Activated CD4-positive, alpha-beta memory T cell treated with anti-CD3 and anti-CD28 coated beads, Interleukin-2, amount 10 ng/mL, durations not matched to agents 7 days and 5 days (primary cell): ENCODE measurements at regions not wholly inside any gene's neighbourhood (a gene's known extent, or its start where the extent isn't known, plus 50 kb on each side); places are given as distances from the start of the nearest gene placed in this dataset.
"Not testable (repeated sequence)": the region's sequence is repeated elsewhere in the genome, so short reads cannot be mapped to it uniquely, and the experiment has no call there.

Experiments used
- CTCF ChIA-PET: fragments of 350-600 bp; sonication (Branson Sonifier 250); formaldehyde crosslinking; loops from one replicate; lab custom pipeline; 2021; ENCODE audit warnings: antibody characterized with exemption, inconsistent platforms; lab: Charles Lee
- POLR2A ChIA-PET: fragments of 350-600 bp; sonication (Branson Sonifier 250); formaldehyde crosslinking; loops from one replicate; lab custom pipeline; 2021; ENCODE audit warnings: antibody characterized with exemption; lab: Charles Lee
- DNase-seq: peaks from one replicate; pipeline ENCODE4 v3.0.0-alpha.2; 2020
- H3K27ac Mint-ChIP-seq: one replicate; pipeline ENCODE4 v1.8.0; 2021; ENCODE audit warnings: mild to moderate bottlenecking, mixed read lengths
- H3K27me3 Mint-ChIP-seq: one replicate; pipeline ENCODE4 v1.8.0; 2021; ENCODE audit warnings: mixed read lengths
- H3K36me3 Mint-ChIP-seq: one replicate; pipeline ENCODE4 v1.8.0; 2021; ENCODE audit warnings: low read depth, mixed read lengths
- H3K4me1 Mint-ChIP-seq: one replicate; pipeline ENCODE4 v1.8.0; 2021; ENCODE audit warnings: mixed read lengths
- H3K4me3 Mint-ChIP-seq: one replicate; pipeline ENCODE4 v1.8.0; 2021; ENCODE audit warnings: mild to moderate bottlenecking, mixed read lengths
- H3K9me3 Mint-ChIP-seq: one replicate; pipeline ENCODE4 v1.8.0; 2021; ENCODE audit warnings: mixed read lengths

DNA sequence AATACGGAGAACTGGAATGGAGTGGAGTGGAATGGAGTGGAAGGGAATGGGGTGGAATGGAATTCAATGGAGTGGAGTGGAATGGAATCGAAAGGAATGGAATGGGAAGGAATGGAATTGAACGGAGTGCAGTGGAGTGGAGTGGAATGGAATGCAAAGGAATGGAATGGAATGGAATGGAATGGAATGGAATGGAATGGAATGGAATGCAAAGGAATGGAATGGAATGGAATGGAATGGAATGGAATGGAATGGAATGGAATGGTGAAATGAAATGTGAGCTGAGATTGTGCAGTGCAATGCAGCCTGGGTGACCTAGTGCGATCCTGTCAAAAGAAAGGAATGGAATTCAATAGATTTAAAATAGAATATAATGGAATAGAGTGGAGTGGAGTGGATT lies 357.3 kb upstream of the WSB1 start:
- H3K27ac Mint-ChIP-seq, H3K9me3 Mint-ChIP-seq, H3K27me3 Mint-ChIP-seq, DNase-seq, CTCF ChIA-PET, H3K36me3 Mint-ChIP-seq, H3K4me3 Mint-ChIP-seq, POLR2A ChIA-PET, H3K4me1 Mint-ChIP-seq: not testable (repeated sequence)

DNA sequence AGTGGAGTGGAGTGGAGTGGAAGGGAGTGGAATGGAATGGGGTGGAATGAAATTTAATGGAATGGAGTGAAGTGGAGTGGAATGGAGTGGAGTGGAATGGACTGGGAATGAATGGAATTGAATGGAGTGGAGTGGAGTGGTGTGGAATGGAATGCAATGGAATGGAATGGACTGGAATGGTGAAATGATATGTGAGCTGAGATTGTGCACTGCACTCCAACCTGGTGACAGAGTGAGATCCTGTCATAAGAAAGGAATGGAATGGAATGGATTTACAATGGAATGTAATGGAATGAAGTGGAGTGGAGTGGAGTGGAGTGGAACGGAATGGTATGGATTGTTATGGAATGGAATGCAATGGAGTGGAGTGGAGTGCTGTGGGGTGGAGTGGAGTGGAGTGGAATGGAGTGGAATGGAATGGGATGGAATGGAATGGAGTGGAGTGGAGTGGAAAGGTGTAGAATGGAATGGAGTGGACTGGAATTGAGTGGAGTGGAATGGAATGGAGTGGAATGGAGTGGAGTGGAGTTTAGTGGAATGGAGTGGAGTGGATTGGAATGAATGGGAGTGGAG lies 356.1 kb upstream of the WSB1 start:
- H3K4me3 Mint-ChIP-seq, DNase-seq, H3K36me3 Mint-ChIP-seq, H3K27me3 Mint-ChIP-seq, H3K9me3 Mint-ChIP-seq, POLR2A ChIA-PET, CTCF ChIA-PET, H3K27ac Mint-ChIP-seq, H3K4me1 Mint-ChIP-seq: not testable (repeated sequence)

DNA sequence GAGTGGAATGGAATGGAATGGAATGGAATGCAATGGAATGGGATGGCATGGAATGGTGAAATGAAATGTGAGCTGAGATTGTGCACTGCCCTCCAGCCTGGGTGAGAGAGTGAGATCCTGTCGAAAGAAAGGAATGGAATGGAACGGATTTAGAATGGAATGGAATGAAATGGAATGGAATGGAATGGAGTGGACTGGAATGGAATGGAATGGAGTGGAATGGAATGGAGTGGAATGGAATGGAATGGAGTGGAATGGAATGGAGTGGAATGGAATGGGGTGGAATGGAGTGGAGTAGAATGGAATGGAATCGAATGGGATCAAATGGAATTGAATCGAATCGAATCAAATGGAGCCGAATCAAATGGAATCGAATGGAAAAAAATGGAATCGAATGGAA lies 354.2 kb upstream of the WSB1 start:
- H3K27me3 Mint-ChIP-seq, H3K4me1 Mint-ChIP-seq, H3K4me3 Mint-ChIP-seq, H3K9me3 Mint-ChIP-seq, CTCF ChIA-PET, H3K36me3 Mint-ChIP-seq, POLR2A ChIA-PET, DNase-seq, H3K27ac Mint-ChIP-seq: not testable (repeated sequence)

GRCh38 chr17:26940587-26940986 lies 353.3 kb upstream of the WSB1 start:
- H3K9me3 Mint-ChIP-seq, POLR2A ChIA-PET, H3K4me3 Mint-ChIP-seq, H3K36me3 Mint-ChIP-seq, CTCF ChIA-PET, H3K27me3 Mint-ChIP-seq, H3K27ac Mint-ChIP-seq, H3K4me1 Mint-ChIP-seq, DNase-seq: not testable (repeated sequence)

GRCh38 chr17:26962255-26963162 lies 331.4 kb upstream of the WSB1 start:
- ChIA-PET CTCF (no interaction called here), POLR2A (no interaction called here)
- Mint-ChIP-seq H3K27me3 (peaks cover 11% of the 10 kb centered on the region), H3K4me1 (no peaks in the 10 kb centered on the region), H3K4me3 (no peak overlapping the region), H3K27ac (no peak overlapping the region), H3K9me3 (peaks cover 4% of the 10 kb centered on the region), H3K36me3 (peaks cover 4% of the 10 kb centered on the region)
- no peak for DNase-seq

- no peak overlapping the region for H3K4me3 Mint-ChIP-seq
Observed at GRCh38 chr17:26963163-26963503, 330.8 kb upstream of the WSB1 start.

GRCh38 chr17:26965898-26966624 lies 327.9 kb upstream of the WSB1 start:
- CTCF ChIA-PET, H3K9me3 Mint-ChIP-seq, DNase-seq, H3K27me3 Mint-ChIP-seq, H3K4me3 Mint-ChIP-seq, POLR2A ChIA-PET, H3K4me1 Mint-ChIP-seq, H3K36me3 Mint-ChIP-seq, H3K27ac Mint-ChIP-seq: not testable (repeated sequence)

More at GRCh38 chr17:26963163-26963503, 330.8 kb upstream of the WSB1 start:
- Mint-ChIP-seq H3K9me3 (peaks cover 4% of the 10 kb centered on the region), H3K4me1 (no peaks in the 10 kb centered on the region), H3K27me3 (peaks cover 11% of the 10 kb centered on the region), H3K36me3 (peaks cover 4% of the 10 kb centered on the region), H3K27ac (no peak overlapping the region)
- POLR2A ChIA-PET = no interaction called here
- CTCF ChIA-PET = no interaction called here
- no peak for DNase-seq

DNA sequence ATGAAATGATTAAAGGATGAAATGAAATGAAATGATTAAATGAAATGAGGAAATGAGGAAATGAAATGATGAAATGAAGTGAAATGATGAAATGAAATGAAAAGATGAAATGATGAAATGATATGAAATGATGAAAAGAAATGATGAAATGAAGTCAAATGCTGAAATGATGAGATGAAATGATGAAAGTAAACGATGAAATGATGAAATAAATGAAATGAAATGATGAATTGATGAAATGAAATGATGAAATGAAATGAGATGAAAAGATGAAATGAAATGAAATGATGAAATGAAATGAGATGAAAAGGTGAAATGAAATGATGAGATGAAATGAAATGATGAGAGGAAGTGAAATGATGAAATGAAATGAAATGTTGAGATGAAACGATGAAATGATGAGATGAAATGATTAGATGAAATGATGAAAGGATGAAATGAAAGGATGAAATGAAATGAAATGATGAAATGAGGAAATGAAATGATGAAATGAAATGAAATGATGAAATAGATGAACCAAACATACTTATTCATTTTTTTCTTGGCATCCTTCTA lies 327.2 kb upstream of the WSB1 start:
- H3K36me3 Mint-ChIP-seq, H3K4me3 Mint-ChIP-seq, H3K27me3 Mint-ChIP-seq, POLR2A ChIA-PET, CTCF ChIA-PET, H3K9me3 Mint-ChIP-seq, DNase-seq, H3K27ac Mint-ChIP-seq, H3K4me1 Mint-ChIP-seq: not testable (repeated sequence)

DNA sequence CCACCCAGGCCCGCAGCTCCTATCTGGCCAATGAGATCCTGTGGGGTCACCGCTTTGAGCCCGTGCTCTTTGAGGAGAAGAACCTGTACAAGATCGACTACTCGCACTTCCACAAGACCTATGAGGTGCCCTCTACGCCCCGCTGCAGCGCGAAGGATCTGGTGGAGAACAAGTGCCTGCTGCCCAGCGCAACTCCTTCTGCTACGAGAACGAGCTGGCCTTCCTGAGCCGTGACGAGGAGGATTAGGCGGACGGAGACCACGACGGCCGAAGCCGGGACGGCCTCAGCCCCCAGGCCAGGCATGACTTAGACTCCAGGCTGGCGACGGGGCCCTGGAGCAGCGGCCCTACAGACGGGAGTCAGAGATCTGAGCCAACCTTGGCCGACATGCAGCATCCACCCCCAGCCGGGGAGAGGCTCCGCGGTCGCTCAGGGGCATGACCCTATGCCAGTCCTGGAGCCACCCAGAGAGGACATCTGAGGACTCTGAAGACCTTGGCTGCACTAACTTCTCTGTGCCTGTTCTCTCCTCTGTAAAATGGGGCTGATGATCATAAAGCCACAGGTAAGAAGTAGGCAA lies 312.0 kb upstream of the WSB1 start:
- POLR2A ChIA-PET, H3K4me1 Mint-ChIP-seq, CTCF ChIA-PET, DNase-seq, H3K27me3 Mint-ChIP-seq, H3K27ac Mint-ChIP-seq, H3K36me3 Mint-ChIP-seq, H3K9me3 Mint-ChIP-seq, H3K4me3 Mint-ChIP-seq: not testable (repeated sequence)

DNA sequence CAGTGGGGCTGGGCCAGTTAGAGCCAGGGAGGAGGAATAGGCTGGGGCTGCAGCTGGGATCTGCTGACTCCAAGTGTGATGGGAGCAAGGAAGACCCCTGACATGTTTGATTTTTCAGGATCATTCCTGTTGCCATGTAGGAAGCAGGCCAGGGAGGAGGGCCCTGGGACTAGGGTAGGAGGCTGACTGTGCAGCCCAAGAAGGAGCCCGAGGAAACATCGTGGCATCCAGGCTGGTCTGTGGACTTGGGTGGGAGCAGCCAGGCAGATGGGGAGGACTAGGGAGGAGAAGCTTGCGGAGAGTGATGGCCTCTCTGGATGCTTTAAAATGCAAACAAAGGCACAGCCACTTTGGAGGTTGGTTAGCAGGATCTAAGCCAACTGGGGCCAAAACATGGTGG lies 311.4 kb upstream of the WSB1 start:
- H3K4me1 Mint-ChIP-seq, H3K27me3 Mint-ChIP-seq, H3K36me3 Mint-ChIP-seq, H3K27ac Mint-ChIP-seq, POLR2A ChIA-PET, H3K4me3 Mint-ChIP-seq, CTCF ChIA-PET, DNase-seq, H3K9me3 Mint-ChIP-seq: not testable (repeated sequence)

GRCh38 chr17:26987851-26988250 lies 306.1 kb upstream of the WSB1 start:
- H3K27ac Mint-ChIP-seq, H3K36me3 Mint-ChIP-seq, POLR2A ChIA-PET, H3K9me3 Mint-ChIP-seq, H3K27me3 Mint-ChIP-seq, DNase-seq, H3K4me3 Mint-ChIP-seq, H3K4me1 Mint-ChIP-seq, CTCF ChIA-PET: not testable (repeated sequence)

GRCh38 chr17:26994648-26995047 lies 299.3 kb upstream of the WSB1 start:
- H3K9me3 Mint-ChIP-seq, H3K4me3 Mint-ChIP-seq, DNase-seq, CTCF ChIA-PET, H3K4me1 Mint-ChIP-seq, H3K36me3 Mint-ChIP-seq, H3K27me3 Mint-ChIP-seq, POLR2A ChIA-PET, H3K27ac Mint-ChIP-seq: not testable (repeated sequence)
